ENCODE measurements at regions not wholly inside any gene's neighbourhood (a gene's known extent, or its start where the extent isn't known, plus 50 kb on each side); places are given as distances from the start of the nearest gene placed in this dataset.

DNA sequence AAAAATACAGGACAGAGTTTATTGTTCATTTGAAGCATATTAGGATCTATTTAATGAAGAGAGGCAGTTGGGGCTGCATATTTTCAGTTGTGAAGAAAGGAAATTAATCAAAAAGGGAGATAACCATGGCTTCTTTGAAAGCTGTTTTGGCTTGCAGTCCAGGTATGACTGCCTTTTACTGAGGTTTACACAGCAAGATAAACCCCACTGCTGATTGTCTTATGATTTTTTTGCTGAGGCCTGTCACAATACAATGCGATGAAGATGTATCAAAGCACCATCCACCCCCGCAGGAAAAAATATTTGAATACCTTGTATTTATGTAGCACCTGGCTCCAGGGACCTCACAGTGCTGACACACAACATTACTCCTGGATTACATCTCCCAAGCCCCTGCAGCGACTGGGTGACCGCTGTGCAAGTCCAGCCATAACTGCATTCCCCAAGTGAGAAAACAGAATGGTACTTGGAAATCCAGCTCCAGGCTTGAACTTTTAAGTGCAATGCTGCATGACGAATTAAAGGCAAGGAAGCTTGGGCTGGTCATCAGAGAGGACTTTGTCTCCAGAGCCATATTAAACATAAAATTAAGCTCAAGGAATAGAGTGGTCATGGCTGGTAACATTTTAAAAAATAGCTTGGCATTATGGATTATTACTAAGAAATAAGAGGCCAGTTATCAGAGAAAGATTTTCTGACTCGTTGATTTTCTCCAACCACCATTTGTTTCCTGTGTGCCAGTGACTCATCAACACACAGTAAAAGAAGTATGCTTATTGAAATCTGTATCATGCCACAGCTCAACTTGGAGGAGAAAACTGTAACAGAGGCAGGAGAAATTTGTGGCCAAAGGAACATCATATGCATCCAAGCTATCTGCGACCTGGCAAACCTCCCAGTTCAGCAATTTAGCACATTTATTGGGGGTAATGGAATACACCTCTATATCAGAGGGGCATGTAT lies 374.2 kb downstream of the MAN2A1 start:
- TF ChIP-seq CTCF (IDR thresholded peaks at IDR 0.05) (no peak), POLR2A (IDR thresholded peaks at IDR 0.05) (no peak)
